Stomach (tissue), 8 donors: ENCODE measurements at regions not wholly inside any gene's neighbourhood (a gene's known extent, or its start where the extent isn't known, plus 50 kb on each side); places are given as distances from the start of the nearest gene placed in this dataset.

ENCODE experiments used
- DNase-seq, 2 donors: peaks; one replicate each; pipeline versions ENCODE4 v3.0.0 to v3.0.0-alpha.2; 2013 to 2019
- H3K27ac ChIP-seq, 5 donors: fragments of 200-600 bp in 4 of 5; sonication (generic) in 4 of 5; one replicate each; pipeline ENCODE4 v1.5.1; 2013 to 2019; ENCODE audit warnings: mild to moderate bottlenecking in 1 of 5, moderate library complexity in 1 of 5
- H3K27me3 ChIP-seq, 3 donors: fragments of 200-600 bp; sonication (generic); one replicate each; pipeline ENCODE4 v1.5.1; 2017 to 2019; ENCODE audit warnings: mixed run types in 1 of 3
- H3K36me3 ChIP-seq, 4 donors: fragments of 200-600 bp; sonication (generic); 1 replicate in 3 of 4; 2 replicates in 1 of 4; pipeline ENCODE4 v1.5.1; 2016 to 2019
- H3K4me1 ChIP-seq, 4 donors: fragments of 200-600 bp; sonication (generic); one replicate each; pipeline ENCODE4 v1.5.1; 2016 to 2019
- H3K4me3 ChIP-seq, 4 donors: fragments of 200-600 bp; sonication (generic) in 3 of 4; one replicate each; pipeline ENCODE4 v1.5.1; 2016 to 2019; ENCODE audit warnings: mild to moderate bottlenecking in 1 of 4
- H3K9me3 ChIP-seq, 4 donors: fragments of 200-600 bp; sonication (generic); one replicate each; pipeline ENCODE4 v1.5.1; 2016 to 2019
- EP300 ChIP-seq: sonication (generic); formaldehyde crosslinking; IDR thresholded peaks from one replicate; pipeline ENCODE4 v1.6.1; 2017; ENCODE audit warnings: antibody characterized with exemption
- POLR2A ChIP-seq, 4 donors: fragments of 450-650 bp; IDR thresholded peaks; one replicate each; pipeline ENCODE4 v1.6.1; 2016; ENCODE audit warnings: antibody characterized with exemption in 4 of 4, control low read depth in 2 of 4, mild to moderate bottlenecking in 1 of 4, moderate library complexity in 1 of 4
- POLR2AphosphoS5 ChIP-seq, 3 donors: sonication (generic); formaldehyde crosslinking; IDR thresholded peaks; one replicate each; pipeline ENCODE4 v1.6.1; 2016; ENCODE audit warnings: antibody characterized with exemption in 3 of 3
- WGBS, 5 donors: extraction: QIAGEN DNeasy Blood & Tissue Kit in 3 of 5; methylation state at CpG; one replicate each; pipeline versions ENCODE4 v1.1.5 to v1.1.7; 2013 to 2018; 5-methylcytosine and 5-hydroxymethylcytosine counted together
- intact Hi-C: fragments of 100-400 bp; cut with DNase I; formaldehyde crosslinking; loops from one replicate; pipeline ENCODE4 v1.15.1; 2023; ENCODE audit warnings: low total_unique reads
- TF ChIP-seq, protein P1 (sequence below), 7 experiments: fragments of 450-650 bp in 4 of 7; fragments of 200-600 bp in 3 of 7; sonication (generic) in 3 of 7; IDR thresholded peaks; one replicate each; pipeline ENCODE4 v1.5.1; 2016 to 2019; ENCODE audit warnings: antibody characterized with exemption in 7 of 7, control low read depth in 2 of 7, mild to moderate bottlenecking in 1 of 7
- donor health status: healthy with polysubstance abuse.
- donor health status: Bipolar disorder and iron deficiency.
- donor health status: healthy.

DNA sequence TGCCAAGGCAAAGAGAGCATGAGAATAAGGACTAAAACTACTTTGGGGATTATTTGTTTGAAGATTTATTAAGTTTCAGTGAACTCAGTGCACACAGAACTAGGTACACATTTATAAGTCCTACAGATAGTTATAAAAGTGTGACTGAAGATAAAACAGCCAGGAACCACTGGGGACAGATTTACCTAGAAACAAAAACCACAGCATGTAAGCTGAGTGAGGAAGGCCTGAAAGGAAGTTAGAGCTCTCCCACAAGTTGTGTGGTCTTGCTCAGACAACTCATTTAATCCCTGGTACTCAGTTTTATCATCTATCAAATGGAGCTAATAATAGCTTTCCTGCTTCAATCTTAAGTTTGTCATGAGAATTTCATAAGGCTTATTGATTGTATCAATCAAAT lies 311.2 kb upstream of the FAT3 start:
- H3K9me3 ChIP-seq = no peaks in the 10 kb centered on the region
- H3K36me3 ChIP-seq = no peaks in the 10 kb centered on the region
- H3K27ac ChIP-seq = no peak overlapping the region
- no peaks in the 10 kb centered on the region for H3K4me1 ChIP-seq
- no peak for DNase-seq
- intact Hi-C loops = no loop called here
- TF ChIP-seq POLR2AphosphoS5 (IDR thresholded peaks at IDR 0.05) (no peak), POLR2A (IDR thresholded peaks at IDR 0.05) (no peak), EP300 (no peak)
- TF ChIP-seq, protein P1, sequence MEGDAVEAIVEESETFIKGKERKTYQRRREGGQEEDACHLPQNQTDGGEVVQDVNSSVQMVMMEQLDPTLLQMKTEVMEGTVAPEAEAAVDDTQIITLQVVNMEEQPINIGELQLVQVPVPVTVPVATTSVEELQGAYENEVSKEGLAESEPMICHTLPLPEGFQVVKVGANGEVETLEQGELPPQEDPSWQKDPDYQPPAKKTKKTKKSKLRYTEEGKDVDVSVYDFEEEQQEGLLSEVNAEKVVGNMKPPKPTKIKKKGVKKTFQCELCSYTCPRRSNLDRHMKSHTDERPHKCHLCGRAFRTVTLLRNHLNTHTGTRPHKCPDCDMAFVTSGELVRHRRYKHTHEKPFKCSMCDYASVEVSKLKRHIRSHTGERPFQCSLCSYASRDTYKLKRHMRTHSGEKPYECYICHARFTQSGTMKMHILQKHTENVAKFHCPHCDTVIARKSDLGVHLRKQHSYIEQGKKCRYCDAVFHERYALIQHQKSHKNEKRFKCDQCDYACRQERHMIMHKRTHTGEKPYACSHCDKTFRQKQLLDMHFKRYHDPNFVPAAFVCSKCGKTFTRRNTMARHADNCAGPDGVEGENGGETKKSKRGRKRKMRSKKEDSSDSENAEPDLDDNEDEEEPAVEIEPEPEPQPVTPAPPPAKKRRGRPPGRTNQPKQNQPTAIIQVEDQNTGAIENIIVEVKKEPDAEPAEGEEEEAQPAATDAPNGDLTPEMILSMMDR (IDR thresholded peaks at IDR 0.05) = no peak
- no peak overlapping the region for H3K4me3 ChIP-seq
- H3K27me3 ChIP-seq = no peaks in the 10 kb centered on the region

DNA sequence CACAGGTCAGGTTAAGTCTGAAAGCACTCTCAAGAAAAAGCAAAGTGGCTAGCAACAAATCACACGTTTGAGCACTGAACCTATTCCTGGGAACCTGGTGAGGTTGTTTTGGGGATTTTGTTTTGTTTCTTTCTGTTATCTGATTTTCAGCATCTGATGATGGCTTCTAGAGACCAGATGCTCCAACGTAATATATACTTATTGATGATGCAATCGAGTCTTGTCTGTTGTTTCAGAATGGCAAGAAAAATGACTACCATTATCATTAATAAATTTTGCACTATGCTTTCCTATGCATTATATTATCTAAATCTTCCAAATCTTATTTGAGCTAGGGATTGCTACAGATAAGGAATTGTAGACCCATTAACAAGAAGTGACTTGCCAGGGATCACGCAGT lies 312.3 kb upstream of the FAT3 start:
- H3K36me3 ChIP-seq = no peaks in the 10 kb centered on the region
- H3K4me3 ChIP-seq = no peak overlapping the region
- WGBS, 5 donors = 64 to 78% (median 66%) methylated on average over 4 of the region's 4 CpGs
- intact Hi-C loops = no loop called here
- no peaks in the 10 kb centered on the region for H3K9me3 ChIP-seq
- H3K27me3 ChIP-seq = no peaks in the 10 kb centered on the region
- TF ChIP-seq EP300 = no peak
- TF ChIP-seq POLR2A (IDR thresholded peaks at IDR 0.05) = no peak
- TF ChIP-seq, protein P1 (IDR thresholded peaks at IDR 0.05) = no peak
- no peak for TF ChIP-seq POLR2AphosphoS5 (IDR thresholded peaks at IDR 0.05)
- no peak overlapping the region for H3K27ac ChIP-seq
- DNase-seq = no peak
- no peaks in the 10 kb centered on the region for H3K4me1 ChIP-seq

DNA sequence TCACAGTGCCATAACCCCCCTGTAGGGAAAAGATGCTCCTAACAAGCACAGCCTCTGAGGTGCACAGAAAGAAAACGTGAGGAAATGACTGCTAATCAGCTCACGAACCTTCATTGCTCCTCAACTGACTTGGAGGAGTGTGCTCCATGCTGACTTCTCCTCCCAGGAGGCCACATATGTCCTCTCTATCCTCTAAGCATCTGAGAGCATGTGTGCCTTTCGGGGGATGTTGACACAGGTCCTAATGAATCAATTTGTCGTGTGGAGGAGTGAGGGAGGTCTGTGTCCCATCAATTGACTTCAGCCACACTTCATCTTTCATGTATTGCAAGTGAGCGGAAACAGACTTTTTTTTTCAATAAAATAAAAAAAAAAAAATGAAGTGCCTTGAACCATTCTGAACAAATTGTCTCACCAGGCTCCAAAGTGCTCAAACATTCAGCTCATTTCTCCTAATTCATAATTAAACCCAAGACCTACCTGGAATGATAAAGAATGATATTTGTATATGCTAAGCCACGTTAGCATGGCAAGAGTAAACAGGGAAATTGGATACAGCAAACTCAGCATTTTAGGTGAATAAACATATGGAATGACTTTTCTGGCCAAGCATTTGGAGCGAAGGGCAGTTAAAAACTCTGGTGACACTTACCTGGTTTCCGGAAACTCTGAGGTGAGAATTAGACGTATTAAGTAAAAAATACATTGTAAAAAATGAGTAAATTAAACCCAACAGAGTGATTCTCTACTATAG lies 317.6 kb upstream of the FAT3 start:
- Histone ChIP-seq H3K27ac (no peak overlapping the region), H3K9me3 (no peaks in the 10 kb centered on the region), H3K4me3 (no peak overlapping the region), H3K27me3 (no peaks in the 10 kb centered on the region), H3K4me1 (no peaks in the 10 kb centered on the region), H3K36me3 (no peaks in the 10 kb centered on the region)
- WGBS, 5 donors = 66 to 78% (median 69%) methylated on average over 9 of the region's 9 CpGs
- TF ChIP-seq EP300 (no peak), POLR2A (IDR thresholded peaks at IDR 0.05) (no peak), POLR2AphosphoS5 (IDR thresholded peaks at IDR 0.05) (no peak)
- TF ChIP-seq, protein P1 (IDR thresholded peaks at IDR 0.05) = no peak
- no peak for DNase-seq
- intact Hi-C loops = no loop called here

DNA sequence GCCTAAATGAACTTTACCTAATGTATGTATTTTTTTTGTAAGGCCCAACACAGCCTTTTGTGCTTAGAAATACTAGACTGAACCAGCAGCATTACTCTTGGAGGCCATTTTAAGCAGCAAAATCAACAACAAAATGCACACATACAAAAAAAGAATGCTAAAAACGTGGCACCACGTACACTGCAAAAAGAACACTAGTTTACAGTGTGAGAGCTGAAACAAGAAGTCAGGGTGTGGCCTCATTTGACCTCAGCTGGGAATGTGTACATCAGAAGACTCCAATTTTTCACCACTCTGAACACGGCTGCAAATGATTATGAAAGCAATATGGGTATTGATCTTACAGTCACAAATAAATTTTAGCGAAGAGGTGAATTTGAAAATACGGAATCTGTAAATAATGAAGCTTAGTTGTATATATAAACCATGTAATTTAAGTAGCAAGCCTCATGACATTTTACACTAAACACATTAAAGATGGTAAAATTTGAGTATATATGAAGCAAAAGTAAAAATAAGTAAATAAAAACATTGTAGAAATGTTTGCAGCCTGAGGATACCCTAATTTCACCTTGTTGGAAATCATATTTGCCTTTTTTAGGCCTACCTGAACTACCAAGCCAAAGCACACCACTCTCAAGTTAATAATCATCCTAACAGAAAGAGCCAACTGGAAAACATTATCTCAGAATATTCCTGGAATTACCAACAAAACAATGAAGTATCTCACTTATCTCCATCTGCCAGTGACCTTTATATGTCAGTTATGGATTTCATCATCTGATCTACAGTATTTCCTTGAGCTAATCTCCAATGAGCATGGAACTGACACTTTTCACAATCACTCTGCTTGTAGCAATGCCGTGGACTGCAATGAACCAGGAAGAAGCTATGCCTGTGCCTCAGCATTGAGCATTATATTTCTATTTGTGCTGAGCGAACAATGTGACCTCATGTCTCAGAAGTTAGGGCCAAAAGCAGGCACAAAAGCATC lies 319.5 kb upstream of the FAT3 start:
- H3K9me3 ChIP-seq = no peaks in the 10 kb centered on the region
- H3K36me3 ChIP-seq = no peaks in the 10 kb centered on the region
- no peak for TF ChIP-seq POLR2AphosphoS5 (IDR thresholded peaks at IDR 0.05)
- no peak for TF ChIP-seq EP300
- no peak for TF ChIP-seq POLR2A (IDR thresholded peaks at IDR 0.05)
- WGBS, 5 donors = 70 to 78% (median 72%) methylated on average over 7 of the region's 7 CpGs
- no peak overlapping the region for H3K4me3 ChIP-seq
- DNase-seq = no peak
- intact Hi-C loops = no loop called here
- no peak overlapping the region for H3K27ac ChIP-seq
- no peaks in the 10 kb centered on the region for H3K4me1 ChIP-seq
- H3K27me3 ChIP-seq = no peaks in the 10 kb centered on the region
